ENCODE measurements at regions not wholly inside any gene's neighbourhood (a gene's known extent, or its start where the extent isn't known, plus 50 kb on each side); places are given as distances from the start of the nearest gene placed in this dataset.

DNA sequence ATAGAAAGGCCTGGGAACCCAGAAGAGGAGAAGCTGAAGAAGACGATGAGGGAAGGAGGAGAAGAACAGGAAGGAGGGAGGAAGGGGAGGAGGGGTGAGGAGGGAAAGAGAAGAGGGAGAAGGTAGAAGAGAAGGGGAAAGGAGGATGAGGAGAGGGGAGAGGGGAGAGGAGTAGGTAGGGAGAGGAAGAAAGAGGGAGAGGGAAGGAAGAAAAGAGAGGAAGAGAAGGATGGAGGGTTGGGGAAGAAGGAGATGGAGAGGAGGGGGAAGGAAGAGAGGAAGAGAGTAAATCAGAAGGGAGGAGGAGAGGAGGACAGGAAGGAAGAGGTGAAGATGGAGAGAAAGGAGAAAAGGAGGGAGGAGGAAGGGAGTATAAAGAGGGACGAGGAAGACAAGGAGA lies 109.6 kb upstream of the IRX6 start:
- DNase-seq (ENCODE audit: extremely low spot score) = no peak
- TF ChIP-seq, protein P1, sequence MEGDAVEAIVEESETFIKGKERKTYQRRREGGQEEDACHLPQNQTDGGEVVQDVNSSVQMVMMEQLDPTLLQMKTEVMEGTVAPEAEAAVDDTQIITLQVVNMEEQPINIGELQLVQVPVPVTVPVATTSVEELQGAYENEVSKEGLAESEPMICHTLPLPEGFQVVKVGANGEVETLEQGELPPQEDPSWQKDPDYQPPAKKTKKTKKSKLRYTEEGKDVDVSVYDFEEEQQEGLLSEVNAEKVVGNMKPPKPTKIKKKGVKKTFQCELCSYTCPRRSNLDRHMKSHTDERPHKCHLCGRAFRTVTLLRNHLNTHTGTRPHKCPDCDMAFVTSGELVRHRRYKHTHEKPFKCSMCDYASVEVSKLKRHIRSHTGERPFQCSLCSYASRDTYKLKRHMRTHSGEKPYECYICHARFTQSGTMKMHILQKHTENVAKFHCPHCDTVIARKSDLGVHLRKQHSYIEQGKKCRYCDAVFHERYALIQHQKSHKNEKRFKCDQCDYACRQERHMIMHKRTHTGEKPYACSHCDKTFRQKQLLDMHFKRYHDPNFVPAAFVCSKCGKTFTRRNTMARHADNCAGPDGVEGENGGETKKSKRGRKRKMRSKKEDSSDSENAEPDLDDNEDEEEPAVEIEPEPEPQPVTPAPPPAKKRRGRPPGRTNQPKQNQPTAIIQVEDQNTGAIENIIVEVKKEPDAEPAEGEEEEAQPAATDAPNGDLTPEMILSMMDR (IDR thresholded peaks at IDR 0.05; ENCODE audit: control extremely low read depth, extremely low read depth, low read depth, missing control alignments) = no peak
- POLR2A ChIA-PET = no interaction called here
- CTCF ChIA-PET = interaction anchor here (1.3 kb wide), 1 partner anchor 25 kb away, joined by 4 read pairs; no protein-coding TSS in a partner anchor

DNA sequence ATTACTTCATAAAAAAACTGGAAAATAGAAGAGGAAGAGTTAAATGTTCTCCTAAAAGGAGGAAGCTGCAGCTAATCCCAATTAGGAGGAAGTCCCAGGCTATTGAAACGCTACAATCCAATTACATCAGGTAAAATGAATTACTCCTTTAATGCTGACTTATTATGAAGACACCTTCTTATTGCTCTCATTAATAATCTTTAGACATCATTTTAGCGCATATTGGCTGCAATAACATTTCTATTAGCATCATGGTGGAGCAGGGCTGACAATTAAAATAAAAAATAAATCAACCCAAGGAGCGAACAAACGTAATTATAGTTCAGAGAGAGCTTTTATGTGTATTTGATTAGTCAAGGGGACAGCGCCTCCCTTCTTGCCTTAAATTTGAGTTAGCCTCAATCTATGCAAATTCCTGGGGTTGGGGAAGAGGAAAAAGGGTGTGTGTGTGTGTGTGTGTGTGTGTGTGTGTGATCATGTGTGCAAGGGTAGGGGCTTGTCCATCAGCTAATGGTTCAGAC lies 109.0 kb upstream of the IRX6 start:
- TF ChIP-seq, protein P1 (IDR thresholded peaks at IDR 0.05; ENCODE audit: control extremely low read depth, extremely low read depth, low read depth, missing control alignments) = no peak
- POLR2A ChIA-PET = no interaction called here
- no peak for DNase-seq (ENCODE audit: extremely low spot score)
- CTCF ChIA-PET = interaction anchor here (1.3 kb wide), 1 partner anchor 26 kb away, joined by 4 read pairs; no protein-coding TSS in a partner anchor

GRCh38 chr16:55217392-55217791 lies 106.6 kb upstream of the IRX6 start:
- DNase-seq (ENCODE audit: extremely low spot score) = no peak
- TF ChIP-seq, protein P1 (IDR thresholded peaks at IDR 0.05; ENCODE audit: control extremely low read depth, extremely low read depth, low read depth, missing control alignments) = no peak
- ChIA-PET POLR2A (no interaction called here), CTCF (no interaction called here)

- ChIA-PET POLR2A (no interaction called here), CTCF (no interaction called here)
- no peak for DNase-seq (ENCODE audit: extremely low spot score)
- TF ChIP-seq, protein P1 (IDR thresholded peaks at IDR 0.05; ENCODE audit: control extremely low read depth, extremely low read depth, low read depth, missing control alignments) = no peak
Observed at GRCh38 chr16:55221836-55222235, 102.2 kb upstream of the IRX6 start.

GRCh38 chr16:55222486-55222885 lies 101.5 kb upstream of the IRX6 start:
- TF ChIP-seq, protein P1 (IDR thresholded peaks at IDR 0.05; ENCODE audit: control extremely low read depth, extremely low read depth, low read depth, missing control alignments) = no peak
- POLR2A ChIA-PET = no interaction called here
- DNase-seq (ENCODE audit: extremely low spot score) = no peak
- CTCF ChIA-PET = no interaction called here

DNA sequence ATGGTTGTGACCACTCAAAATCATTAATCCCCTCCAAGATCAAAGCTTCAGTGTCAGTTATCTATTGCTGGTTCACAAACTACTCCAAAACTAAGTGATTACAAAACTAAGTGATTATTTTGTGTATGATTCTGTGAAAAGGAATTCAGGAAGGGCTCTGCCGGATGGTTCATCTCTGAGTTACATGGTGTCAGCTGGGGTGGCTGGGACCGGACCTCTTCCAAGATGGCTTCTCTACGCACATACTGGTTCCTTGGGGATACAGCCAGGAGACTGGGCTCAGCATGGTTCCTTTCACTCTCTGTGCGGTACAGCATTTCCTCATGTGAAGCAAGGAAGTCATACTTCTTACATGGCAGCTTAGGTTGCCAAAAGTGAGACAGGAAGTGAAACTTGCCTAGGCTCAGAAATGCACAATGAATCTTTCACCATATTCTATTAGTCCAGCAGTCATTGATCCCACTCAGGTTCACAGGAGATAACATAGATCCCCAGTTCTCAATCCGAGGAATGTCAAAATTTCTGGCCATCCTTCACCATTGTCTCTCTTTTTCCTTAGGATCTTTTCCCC lies 97.9 kb upstream of the IRX6 start:
- ChIA-PET CTCF (no interaction called here), POLR2A (no interaction called here)
- DNase-seq (ENCODE audit: extremely low spot score) = no peak
- TF ChIP-seq, protein P1 (IDR thresholded peaks at IDR 0.05; ENCODE audit: control extremely low read depth, extremely low read depth, low read depth, missing control alignments) = no peak
